ENCODE measurements at regions not wholly inside any gene's neighbourhood (a gene's known extent, or its start where the extent isn't known, plus 50 kb on each side); places are given as distances from the start of the nearest gene placed in this dataset.
"Not testable (repeated sequence)": the region's sequence is repeated elsewhere in the genome, so short reads cannot be mapped to it uniquely, and the experiment has no call there.

- TF ChIP-seq, protein P1, sequence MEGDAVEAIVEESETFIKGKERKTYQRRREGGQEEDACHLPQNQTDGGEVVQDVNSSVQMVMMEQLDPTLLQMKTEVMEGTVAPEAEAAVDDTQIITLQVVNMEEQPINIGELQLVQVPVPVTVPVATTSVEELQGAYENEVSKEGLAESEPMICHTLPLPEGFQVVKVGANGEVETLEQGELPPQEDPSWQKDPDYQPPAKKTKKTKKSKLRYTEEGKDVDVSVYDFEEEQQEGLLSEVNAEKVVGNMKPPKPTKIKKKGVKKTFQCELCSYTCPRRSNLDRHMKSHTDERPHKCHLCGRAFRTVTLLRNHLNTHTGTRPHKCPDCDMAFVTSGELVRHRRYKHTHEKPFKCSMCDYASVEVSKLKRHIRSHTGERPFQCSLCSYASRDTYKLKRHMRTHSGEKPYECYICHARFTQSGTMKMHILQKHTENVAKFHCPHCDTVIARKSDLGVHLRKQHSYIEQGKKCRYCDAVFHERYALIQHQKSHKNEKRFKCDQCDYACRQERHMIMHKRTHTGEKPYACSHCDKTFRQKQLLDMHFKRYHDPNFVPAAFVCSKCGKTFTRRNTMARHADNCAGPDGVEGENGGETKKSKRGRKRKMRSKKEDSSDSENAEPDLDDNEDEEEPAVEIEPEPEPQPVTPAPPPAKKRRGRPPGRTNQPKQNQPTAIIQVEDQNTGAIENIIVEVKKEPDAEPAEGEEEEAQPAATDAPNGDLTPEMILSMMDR (conservative IDR thresholded peaks at IDR 0.05; ENCODE audit: low read depth, low read length) = not testable (repeated sequence)
- TF ChIP-seq EZH2 (IDR thresholded peaks at IDR 0.05; ENCODE audit: low read length, unreplicated experiment); EZH2phosphoT487 (IDR thresholded peaks at IDR 0.05; ENCODE audit: borderline replicate concordance, low read length): not testable (repeated sequence)
Observed at GRCh38 chr2:87525497-87525991, 222.3 kb upstream of the PLGLB2 start.

Measured in PC-3 (cell line).